Trophoblast cell (in vitro differentiated cells and primary cell): ENCODE measurements at regions not wholly inside any gene's neighbourhood (a gene's known extent, or its start where the extent isn't known, plus 50 kb on each side); places are given as distances from the start of the nearest gene placed in this dataset.
"Not testable (repeated sequence)": the region's sequence is repeated elsewhere in the genome, so short reads cannot be mapped to it uniquely, and the experiment has no call there.

Experiments used
- DNase-seq, 2 donors: peaks; one replicate each; pipeline ENCODE4 v3.0.0-alpha.2; 2016
- H2AFZ ChIP-seq: 2 replicates; pipeline ENCODE4 v1.6.1; 2013; ENCODE audit warnings: low read length, moderate library complexity, mild to moderate bottlenecking; ENCODE audit not compliant: insufficient read depth, poor library complexity
- H2AK5ac ChIP-seq: 2 replicates; pipeline ENCODE4 v1.6.1; 2013; ENCODE audit warnings: mild to moderate bottlenecking, low read length
- H2BK120ac ChIP-seq: 2 replicates; pipeline ENCODE4 v1.6.1; 2013; ENCODE audit warnings: low read length, mild to moderate bottlenecking, moderate library complexity; ENCODE audit not compliant: insufficient read depth, poor library complexity
- H2BK12ac ChIP-seq: 2 replicates; pipeline ENCODE4 v1.6.1; 2013; ENCODE audit warnings: mild to moderate bottlenecking, low read length, moderate library complexity
- H2BK5ac ChIP-seq: 2 replicates; pipeline ENCODE4 v1.6.1; 2013; ENCODE audit warnings: low read length, low read depth, moderate library complexity, mild to moderate bottlenecking; ENCODE audit not compliant: poor library complexity
- H3K14ac ChIP-seq: 2 replicates; pipeline ENCODE4 v1.6.1; 2013; ENCODE audit warnings: mild to moderate bottlenecking, low read length
- H3K18ac ChIP-seq: 2 replicates; pipeline ENCODE4 v1.6.1; 2013; ENCODE audit warnings: mild to moderate bottlenecking, low read length
- H3K23ac ChIP-seq: 2 replicates; pipeline ENCODE4 v1.6.1; 2013; ENCODE audit warnings: low read length
- H3K27ac ChIP-seq: 2 replicates; pipeline ENCODE4 v1.5.1; 2013; ENCODE audit warnings: low read depth, mild to moderate bottlenecking, inconsistent platforms, low read length, moderate library complexity
- H3K27me3 ChIP-seq: 2 replicates; pipeline ENCODE4 v1.6.1; 2013; ENCODE audit warnings: inconsistent platforms, mild to moderate bottlenecking, low read length, moderate library complexity; ENCODE audit not compliant: insufficient read depth
- H3K36me3 ChIP-seq, 2 experiments: 1 replicate in 1 of 2; 2 replicates in 1 of 2; pipeline ENCODE4 v1.6.1; 2013; ENCODE audit warnings: low read length in 2 of 2, mild to moderate bottlenecking in 2 of 2, moderate library complexity in 1 of 2; ENCODE audit not compliant: insufficient read depth in 2 of 2, control insufficient read depth in 1 of 2
- H3K4ac ChIP-seq: 2 replicates; pipeline ENCODE4 v1.6.1; 2013; ENCODE audit warnings: low read depth, mild to moderate bottlenecking, low read length, moderate library complexity
- H3K4me1 ChIP-seq, 2 experiments: 1 replicate in 1 of 2; 2 replicates in 1 of 2; pipeline ENCODE4 v1.6.1; 2013; ENCODE audit warnings: low read length in 2 of 2, mild to moderate bottlenecking in 2 of 2, moderate library complexity in 1 of 2; ENCODE audit not compliant: insufficient read depth in 2 of 2, control insufficient read depth in 1 of 2
- H3K4me2 ChIP-seq: 2 replicates; pipeline ENCODE4 v1.6.1; 2013; ENCODE audit warnings: inconsistent platforms, mild to moderate bottlenecking, low read length, moderate library complexity
- H3K4me3 ChIP-seq: 2 replicates; pipeline ENCODE4 v1.5.1; 2013; ENCODE audit warnings: mild to moderate bottlenecking, low read depth, low read length, inconsistent platforms
- H3K79me1 ChIP-seq: one replicate; pipeline ENCODE4 v1.6.1; 2013; ENCODE audit warnings: low read length
- H3K79me2 ChIP-seq: 2 replicates; pipeline ENCODE4 v1.6.1; 2013; ENCODE audit warnings: low read length, mild to moderate bottlenecking; ENCODE audit not compliant: control insufficient read depth, insufficient read depth, poor library complexity
- H3K9ac ChIP-seq: 2 replicates; pipeline ENCODE4 v1.6.1; 2013; ENCODE audit warnings: mild to moderate bottlenecking, low read length
- H3K9me3 ChIP-seq: 2 replicates; pipeline ENCODE4 v1.6.1; 2013; ENCODE audit warnings: low read depth, mild to moderate bottlenecking, control low read depth, inconsistent platforms, low read length; ENCODE audit not compliant: insufficient read depth
- H4K12ac ChIP-seq: 2 replicates; pipeline ENCODE4 v1.6.1; 2013; ENCODE audit warnings: low read depth, mild to moderate bottlenecking, low read length, moderate library complexity
- H4K8ac ChIP-seq: 2 replicates; pipeline ENCODE4 v1.6.1; 2013; ENCODE audit warnings: low read depth, mild to moderate bottlenecking, low read length, moderate library complexity
- H4K91ac ChIP-seq: one replicate; pipeline ENCODE4 v1.6.1; 2013; ENCODE audit warnings: low read depth, mild to moderate bottlenecking, low read length, moderate library complexity
- WGBS: extraction: QIAGEN DNeasy Blood & Tissue Kit; methylation state at CpG from one replicate; pipeline ENCODE4 v1.1.7; 2013; ENCODE audit warnings: missing lambda C conversion rate; ENCODE audit not compliant: insufficient read length, insufficient coverage; ENCODE audit errors: extremely low coverage; 5-methylcytosine and 5-hydroxymethylcytosine counted together

GRCh38 chr16:33583702-33584101 lies 124.3 kb downstream of the TP53TG3F start:
- H3K27me3 ChIP-seq, H4K12ac ChIP-seq, H3K4me2 ChIP-seq, H4K8ac ChIP-seq, H3K79me1 ChIP-seq, H2AK5ac ChIP-seq, H3K36me3 ChIP-seq, H2BK120ac ChIP-seq, H2BK5ac ChIP-seq, H4K91ac ChIP-seq, DNase-seq, H2AFZ ChIP-seq, H3K4me3 ChIP-seq, H3K4ac ChIP-seq, H3K9me3 ChIP-seq, H2BK12ac ChIP-seq, H3K18ac ChIP-seq, H3K9ac ChIP-seq, H3K27ac ChIP-seq, H3K4me1 ChIP-seq, H3K14ac ChIP-seq, H3K23ac ChIP-seq, H3K79me2 ChIP-seq: not testable (repeated sequence)
- no CpG with 5 or more reads among the region's 4 CpGs for WGBS

- H3K4ac ChIP-seq, H4K91ac ChIP-seq, H3K18ac ChIP-seq, H3K4me2 ChIP-seq, H3K9ac ChIP-seq, H3K4me1 ChIP-seq, H2BK120ac ChIP-seq, H3K9me3 ChIP-seq, H4K8ac ChIP-seq, H3K79me2 ChIP-seq, H2BK5ac ChIP-seq, H3K4me3 ChIP-seq, H2BK12ac ChIP-seq, H3K27ac ChIP-seq, H3K23ac ChIP-seq, DNase-seq, H4K12ac ChIP-seq, H2AFZ ChIP-seq, H2AK5ac ChIP-seq, H3K27me3 ChIP-seq, H3K14ac ChIP-seq, H3K36me3 ChIP-seq, H3K79me1 ChIP-seq: not testable (repeated sequence)
- no CpG with 5 or more reads among the region's 8 CpGs for WGBS
Measured at GRCh38 chr16:33588589-33588988, 129.2 kb downstream of the TP53TG3F start.

GRCh38 chr16:33593344-33593743 lies 133.9 kb downstream of the TP53TG3F start:
- not testable (repeated sequence) for H2BK120ac ChIP-seq, H3K18ac ChIP-seq

GRCh38 chr16:33595074-33595473 lies 135.7 kb downstream of the TP53TG3F start:
- not testable (repeated sequence) for H4K12ac ChIP-seq, H3K4me2 ChIP-seq, H4K8ac ChIP-seq, H3K27me3 ChIP-seq, H3K23ac ChIP-seq, H3K9me3 ChIP-seq, DNase-seq, H3K4ac ChIP-seq, H3K4me1 ChIP-seq, H3K9ac ChIP-seq, H3K14ac ChIP-seq, H3K79me2 ChIP-seq, H2BK12ac ChIP-seq, H3K18ac ChIP-seq, H2BK5ac ChIP-seq, H2AFZ ChIP-seq, H2AK5ac ChIP-seq, H3K79me1 ChIP-seq, H2BK120ac ChIP-seq, H3K27ac ChIP-seq, H3K36me3 ChIP-seq, H4K91ac ChIP-seq, H3K4me3 ChIP-seq
- WGBS, result no CpG with 5 or more reads among the region's 7 CpGs

More at GRCh38 chr16:33593344-33593743, 133.9 kb downstream of the TP53TG3F start:
- not testable (repeated sequence) for H3K9ac ChIP-seq, H3K23ac ChIP-seq, H2BK12ac ChIP-seq, H3K27ac ChIP-seq, H4K12ac ChIP-seq, H4K8ac ChIP-seq, H3K79me1 ChIP-seq, H3K36me3 ChIP-seq, H3K4me2 ChIP-seq, H3K4me3 ChIP-seq, H3K27me3 ChIP-seq, H3K14ac ChIP-seq, H3K9me3 ChIP-seq, DNase-seq, H2BK5ac ChIP-seq, H4K91ac ChIP-seq, H3K79me2 ChIP-seq, H3K4me1 ChIP-seq, H3K4ac ChIP-seq, H2AK5ac ChIP-seq, H2AFZ ChIP-seq
- WGBS, result no CpG with 5 or more reads among the region's 6 CpGs
